ENCODE measurements at regions not wholly inside any gene's neighbourhood (a gene's known extent, or its start where the extent isn't known, plus 50 kb on each side); places are given as distances from the start of the nearest gene placed in this dataset.

GRCh38 chr12:4056910-4057845 is 184.0 kb upstream of the PARP11 start:
- Histone ChIP-seq H3K4me3 (no peak overlapping the region), H3K9ac (ENCODE audit: insufficient read length) (no peak overlapping the region), H3K36me3 (ENCODE audit: insufficient read depth, low read length) (no peaks in the 10 kb centered on the region), H3K27ac (no peak overlapping the region), H3K9me3 (ENCODE audit: low read depth, low read length) (no peaks in the 10 kb centered on the region)
- no peak for DNase-seq (ENCODE audit: low read depth, low spot score)
- TF ChIP-seq FOXP2 (optimal IDR thresholded peaks at IDR 0.05; ENCODE audit: control extremely low read depth, extremely low read length, insufficient read depth) (no peak), EZH2 (IDR thresholded peaks at IDR 0.05) (no peak), POLR2AphosphoS5 (IDR thresholded peaks at IDR 0.05; ENCODE audit: borderline replicate concordance, low read depth, low read length) (no peak)

GRCh38 chr12:4054630-4055029 is 181.4 kb upstream of the PARP11 start:
- H3K27ac ChIP-seq, result no peak overlapping the region
- H3K9me3 ChIP-seq (ENCODE audit: low read depth, low read length), result no peaks in the 10 kb centered on the region
- TF ChIP-seq POLR2AphosphoS5 (IDR thresholded peaks at IDR 0.05; ENCODE audit: borderline replicate concordance, low read depth, low read length) (no peak), EZH2 (IDR thresholded peaks at IDR 0.05) (no peak), FOXP2 (optimal IDR thresholded peaks at IDR 0.05; ENCODE audit: control extremely low read depth, extremely low read length, insufficient read depth) (no peak)
- no peaks in the 10 kb centered on the region for H3K36me3 ChIP-seq (ENCODE audit: insufficient read depth, low read length)
- no peak overlapping the region for H3K4me3 ChIP-seq
- H3K9ac ChIP-seq (ENCODE audit: insufficient read length), result no peak overlapping the region
- DNase-seq (ENCODE audit: low read depth, low spot score), result no peak

GRCh38 chr12:4052691-4053090 is 179.5 kb upstream of the PARP11 start:
- no peak overlapping the region for H3K4me3 ChIP-seq
- no peaks in the 10 kb centered on the region for H3K9me3 ChIP-seq (ENCODE audit: low read depth, low read length)
- TF ChIP-seq FOXP2 (optimal IDR thresholded peaks at IDR 0.05; ENCODE audit: control extremely low read depth, extremely low read length, insufficient read depth) (no peak), POLR2AphosphoS5 (IDR thresholded peaks at IDR 0.05; ENCODE audit: borderline replicate concordance, low read depth, low read length) (no peak), EZH2 (IDR thresholded peaks at IDR 0.05) (no peak)
- no peaks in the 10 kb centered on the region for H3K36me3 ChIP-seq (ENCODE audit: insufficient read depth, low read length)
- no peak overlapping the region for H3K9ac ChIP-seq (ENCODE audit: insufficient read length)
- no peak overlapping the region for H3K27ac ChIP-seq
- no peak for DNase-seq (ENCODE audit: low read depth, low spot score)

GRCh38 chr12:4051596-4051995 is 178.4 kb upstream of the PARP11 start:
- no peak for TF ChIP-seq EZH2 (IDR thresholded peaks at IDR 0.05)
- TF ChIP-seq FOXP2 (optimal IDR thresholded peaks at IDR 0.05; ENCODE audit: control extremely low read depth, extremely low read length, insufficient read depth), result no peak
- TF ChIP-seq POLR2AphosphoS5 (IDR thresholded peaks at IDR 0.05; ENCODE audit: borderline replicate concordance, low read depth, low read length), result no peak
- no peaks in the 10 kb centered on the region for H3K36me3 ChIP-seq (ENCODE audit: insufficient read depth, low read length)
- DNase-seq (ENCODE audit: low read depth, low spot score), result no peak
- H3K9ac ChIP-seq (ENCODE audit: insufficient read length), result no peak overlapping the region
- no peak overlapping the region for H3K4me3 ChIP-seq
- no peaks in the 10 kb centered on the region for H3K9me3 ChIP-seq (ENCODE audit: low read depth, low read length)
- no peak overlapping the region for H3K27ac ChIP-seq

GRCh38 chr12:4050340-4050739 is 177.1 kb upstream of the PARP11 start:
- H3K9ac ChIP-seq (ENCODE audit: insufficient read length), result no peak overlapping the region
- H3K4me3 ChIP-seq, result no peak overlapping the region
- H3K36me3 ChIP-seq (ENCODE audit: insufficient read depth, low read length), result no peaks in the 10 kb centered on the region
- H3K9me3 ChIP-seq (ENCODE audit: low read depth, low read length), result no peaks in the 10 kb centered on the region
- no peak for DNase-seq (ENCODE audit: low read depth, low spot score)
- no peak overlapping the region for H3K27ac ChIP-seq
- TF ChIP-seq EZH2 (IDR thresholded peaks at IDR 0.05) (no peak), FOXP2 (optimal IDR thresholded peaks at IDR 0.05; ENCODE audit: control extremely low read depth, extremely low read length, insufficient read depth) (no peak), POLR2AphosphoS5 (IDR thresholded peaks at IDR 0.05; ENCODE audit: borderline replicate concordance, low read depth, low read length) (no peak)

GRCh38 chr12:4049298-4050080 is 176.3 kb upstream of the PARP11 start:
- Histone ChIP-seq H3K9ac (ENCODE audit: insufficient read length) (no peak overlapping the region), H3K27ac (no peak overlapping the region), H3K36me3 (ENCODE audit: insufficient read depth, low read length) (no peaks in the 10 kb centered on the region), H3K4me3 (no peak overlapping the region), H3K9me3 (ENCODE audit: low read depth, low read length) (no peaks in the 10 kb centered on the region)
- DNase-seq (ENCODE audit: low read depth, low spot score), result no peak
- TF ChIP-seq POLR2AphosphoS5 (IDR thresholded peaks at IDR 0.05; ENCODE audit: borderline replicate concordance, low read depth, low read length) (no peak), FOXP2 (optimal IDR thresholded peaks at IDR 0.05; ENCODE audit: control extremely low read depth, extremely low read length, insufficient read depth) (no peak), EZH2 (IDR thresholded peaks at IDR 0.05) (no peak)

GRCh38 chr12:4047421-4047820 is 174.2 kb upstream of the PARP11 start:
- TF ChIP-seq FOXP2 (optimal IDR thresholded peaks at IDR 0.05; ENCODE audit: control extremely low read depth, extremely low read length, insufficient read depth) (no peak), POLR2AphosphoS5 (IDR thresholded peaks at IDR 0.05; ENCODE audit: borderline replicate concordance, low read depth, low read length) (no peak), EZH2 (IDR thresholded peaks at IDR 0.05) (no peak)
- H3K4me3 ChIP-seq, result no peak overlapping the region
- no peak overlapping the region for H3K27ac ChIP-seq
- H3K36me3 ChIP-seq (ENCODE audit: insufficient read depth, low read length), result no peaks in the 10 kb centered on the region
- DNase-seq (ENCODE audit: low read depth, low spot score), result no peak
- no peaks in the 10 kb centered on the region for H3K9me3 ChIP-seq (ENCODE audit: low read depth, low read length)
- no peak overlapping the region for H3K9ac ChIP-seq (ENCODE audit: insufficient read length)

GRCh38 chr12:4046495-4046840 is 173.3 kb upstream of the PARP11 start:
- no peak for TF ChIP-seq POLR2AphosphoS5 (IDR thresholded peaks at IDR 0.05; ENCODE audit: borderline replicate concordance, low read depth, low read length)
- no peak for TF ChIP-seq EZH2 (IDR thresholded peaks at IDR 0.05)
- TF ChIP-seq FOXP2 (optimal IDR thresholded peaks at IDR 0.05; ENCODE audit: control extremely low read depth, extremely low read length, insufficient read depth), result no peak
- Histone ChIP-seq H3K4me3 (no peak overlapping the region), H3K9me3 (ENCODE audit: low read depth, low read length) (no peaks in the 10 kb centered on the region), H3K36me3 (ENCODE audit: insufficient read depth, low read length) (no peaks in the 10 kb centered on the region), H3K27ac (no peak overlapping the region), H3K9ac (ENCODE audit: insufficient read length) (no peak overlapping the region)
- no peak for DNase-seq (ENCODE audit: low read depth, low spot score)

Data from SK-N-MC (cell line).